Activated gamma-delta T cell treated with anti-CD3 and anti-CD28 coated beads, Interleukin-2, amount 50 U/mL, for 16 hours (primary cell): ENCODE measurements at regions not wholly inside any gene's neighbourhood (a gene's known extent, or its start where the extent isn't known, plus 50 kb on each side); places are given as distances from the start of the nearest gene placed in this dataset.

Source experiments
- DNase-seq: peaks from one replicate; pipeline ENCODE4 v3.0.0-alpha.2; 2020; ENCODE audit warnings: low read depth

DNA sequence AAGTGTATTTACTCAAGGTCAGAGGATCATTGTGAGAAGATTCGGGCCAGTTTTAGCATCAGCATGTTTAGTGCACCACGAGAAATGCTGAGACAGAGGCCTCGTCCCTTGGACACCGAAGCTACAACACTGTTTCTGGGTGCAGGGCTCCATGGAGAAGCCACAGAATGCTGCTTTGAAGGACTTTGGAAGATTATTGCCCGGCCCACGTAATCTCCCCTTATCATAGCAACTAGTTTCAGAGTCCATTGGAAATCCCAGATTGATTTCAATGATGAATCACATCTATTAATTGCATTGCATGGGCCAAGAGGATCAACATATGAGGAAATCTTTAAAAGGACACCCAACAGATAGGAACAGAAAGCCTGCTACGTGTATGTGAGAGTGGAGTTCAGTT, 156.0 kb downstream of the MAF start:
- no peak for DNase-seq

- no peak for DNase-seq
These were observed 160.6 kb downstream of the MAF start for GRCh38 chr16:79439901-79440300.

DNA sequence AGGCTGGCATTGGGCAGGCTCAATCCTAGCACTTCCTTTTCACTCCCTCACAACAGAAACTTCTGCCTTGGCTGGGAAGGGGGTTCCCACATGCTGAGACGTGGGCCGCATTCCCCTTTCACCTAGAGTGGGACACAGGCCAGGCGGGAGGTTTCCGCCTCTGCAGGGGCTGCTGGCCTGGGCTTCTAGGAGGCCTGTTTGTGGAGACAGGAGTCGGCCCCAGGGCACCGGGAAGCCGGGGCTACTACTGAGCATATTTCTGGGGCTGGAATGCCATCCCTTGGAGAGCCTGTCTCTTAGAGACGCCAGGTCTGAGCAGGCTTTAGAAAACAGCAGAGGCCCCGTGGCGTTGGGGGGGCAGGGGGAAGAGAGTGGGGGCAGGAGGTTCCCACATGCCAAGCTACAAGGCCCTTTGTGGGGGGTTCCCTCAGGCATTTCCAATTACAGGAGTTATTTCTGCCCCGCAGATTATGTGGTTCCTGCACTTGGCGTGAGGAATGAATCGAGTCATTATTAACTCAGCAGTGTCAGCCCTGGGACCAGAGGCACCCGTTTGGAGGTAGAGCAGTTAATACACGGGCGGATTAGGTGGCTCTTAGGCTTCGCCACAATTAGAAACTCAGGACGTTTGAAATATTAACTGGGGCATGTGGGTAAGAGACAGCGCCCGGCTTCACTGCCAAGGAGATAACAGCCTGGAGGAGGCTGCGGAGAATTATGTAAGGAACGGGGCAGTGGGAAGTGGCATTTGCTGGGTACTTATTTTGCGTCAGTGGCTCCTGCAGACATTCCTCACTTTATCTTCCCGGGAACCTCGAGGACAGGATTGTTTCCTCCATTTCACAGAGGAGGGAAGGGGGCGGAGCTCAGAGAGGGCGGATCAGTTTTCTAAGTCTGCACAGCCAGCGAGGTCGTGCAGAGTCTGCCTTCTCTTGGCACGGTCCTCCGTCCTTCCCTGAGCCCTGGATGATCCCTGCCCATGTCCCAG, 162.5 kb downstream of the MAF start:
- no peak for DNase-seq

GRCh38 chr16:79436885-79437284, 163.7 kb downstream of the MAF start:
- no peak for DNase-seq

DNA sequence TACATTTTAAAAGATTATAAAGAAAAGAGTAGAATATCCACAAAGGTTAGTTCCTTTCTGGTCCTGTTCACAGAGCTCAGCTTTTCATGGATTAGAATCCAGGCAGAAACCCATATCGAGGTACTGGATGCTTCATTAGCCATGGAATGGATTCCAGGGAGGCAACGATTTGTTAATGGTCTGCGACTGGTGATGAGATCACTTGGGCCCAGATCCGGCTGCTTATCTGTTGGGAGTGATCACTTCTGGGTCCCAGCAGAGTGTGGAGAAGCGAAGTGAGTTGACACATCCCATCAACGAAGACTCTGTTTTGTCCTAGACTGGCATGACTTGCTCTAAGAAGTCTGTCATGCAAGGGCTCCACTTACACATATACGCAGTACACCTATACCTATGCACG, 165.8 kb downstream of the MAF start:
- DNase-seq, result no peak

- DNase-seq, result no peak
These were observed 166.4 kb downstream of the MAF start for GRCh38 chr16:79434092-79434491.

- DNase-seq, result no peak
These were observed 168.6 kb downstream of the MAF start for GRCh38 chr16:79431923-79432322.

DNA sequence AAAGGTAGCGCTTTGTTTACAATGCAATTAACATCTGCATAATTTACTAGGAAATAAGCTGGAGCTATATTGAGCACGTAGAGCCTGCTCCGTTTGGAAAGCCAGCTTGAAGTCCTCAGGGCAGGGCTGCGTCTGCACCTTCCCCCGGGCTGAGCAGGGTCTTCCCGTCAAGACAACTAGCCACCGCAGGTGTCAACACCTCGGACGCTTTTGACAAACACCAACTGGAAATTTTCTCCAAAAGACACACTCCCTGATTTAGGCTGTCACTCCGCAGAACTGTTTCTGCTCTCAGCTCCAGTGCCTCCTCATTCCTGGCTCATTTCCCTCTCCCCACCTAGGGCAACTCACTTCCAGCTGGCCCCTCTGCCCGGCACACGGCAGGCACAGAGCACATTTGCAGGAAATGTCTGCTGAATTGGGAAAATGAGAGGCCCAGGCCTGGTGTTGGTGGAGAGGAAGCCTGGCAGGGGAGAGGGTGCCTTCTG, 170.3 kb downstream of the MAF start:
- no peak for DNase-seq

GRCh38 chr16:79429381-79430190, 171.0 kb downstream of the MAF start:
- DNase-seq, result no peak

GRCh38 chr16:79426663-79427062, 173.9 kb downstream of the MAF start:
- DNase-seq, result no peak

GRCh38 chr16:79422064-79422463, 178.5 kb downstream of the MAF start:
- no peak for DNase-seq

DNA sequence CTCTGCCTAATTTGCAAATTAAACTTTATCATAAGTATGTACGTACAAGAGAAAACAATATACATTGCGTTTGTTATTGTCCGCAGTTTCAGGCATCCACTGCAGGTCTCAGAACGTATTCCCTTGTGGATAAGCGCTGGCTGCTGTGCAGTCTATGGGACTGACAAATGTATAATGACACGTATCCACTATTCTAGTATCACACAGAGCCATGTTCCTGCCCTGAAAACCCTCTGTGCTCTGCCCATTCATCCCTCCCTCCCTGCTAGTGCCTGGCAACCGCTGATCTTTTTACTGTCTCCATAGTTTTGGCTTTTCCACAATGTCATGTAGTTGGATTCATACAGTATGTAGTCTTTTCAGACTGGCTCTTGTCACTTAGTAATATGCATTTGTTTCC, 179.4 kb downstream of the MAF start:
- no peak for DNase-seq

- DNase-seq, result no peak
These were observed 180.0 kb downstream of the MAF start for GRCh38 chr16:79420493-79420892.

DNA sequence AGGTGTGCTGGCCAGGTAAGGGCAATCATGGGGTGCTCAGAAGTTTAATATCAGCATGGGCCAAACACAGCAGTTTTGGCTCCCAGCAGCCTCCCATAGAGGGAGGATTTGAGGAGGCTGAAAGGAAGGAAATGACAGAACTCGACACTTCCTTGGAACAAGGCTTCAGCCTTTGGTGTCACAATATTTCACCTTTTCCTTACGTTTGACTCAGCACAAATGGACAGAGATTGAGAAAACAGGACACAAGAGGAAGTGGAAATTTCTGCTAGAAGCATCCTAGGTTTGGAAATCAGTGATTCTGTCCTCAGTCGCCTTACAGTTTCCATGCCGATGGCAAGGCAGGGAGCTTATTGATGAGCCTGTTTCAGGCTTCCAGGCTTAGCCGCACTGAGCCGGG, 181.4 kb downstream of the MAF start:
- no peak for DNase-seq

DNA sequence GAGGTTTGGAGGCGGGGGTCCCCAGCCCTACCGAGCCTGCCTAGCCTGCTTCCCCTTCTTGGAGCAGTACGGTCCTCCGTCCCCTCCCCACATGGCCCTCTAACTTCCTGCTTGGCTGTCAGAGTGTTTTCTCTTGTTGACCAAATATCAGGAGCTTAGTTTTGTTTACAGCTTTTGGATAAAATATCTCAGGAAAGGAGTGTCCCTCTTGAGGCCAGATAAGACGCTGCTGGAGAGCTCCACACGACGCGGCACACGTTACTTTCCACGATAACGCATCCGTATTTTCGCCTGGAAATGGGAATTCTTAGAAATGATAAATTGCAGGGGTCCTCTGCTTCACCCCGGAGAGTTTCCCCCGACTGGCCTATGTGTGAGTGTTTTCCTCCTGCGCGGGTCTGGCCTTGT, 182.9 kb downstream of the MAF start:
- DNase-seq, result no peak

- no peak for DNase-seq
These were observed 184.4 kb downstream of the MAF start for GRCh38 chr16:79415983-79416640.

- no peak for DNase-seq
These were observed 187.7 kb downstream of the MAF start for GRCh38 chr16:79412783-79413225.

DNA sequence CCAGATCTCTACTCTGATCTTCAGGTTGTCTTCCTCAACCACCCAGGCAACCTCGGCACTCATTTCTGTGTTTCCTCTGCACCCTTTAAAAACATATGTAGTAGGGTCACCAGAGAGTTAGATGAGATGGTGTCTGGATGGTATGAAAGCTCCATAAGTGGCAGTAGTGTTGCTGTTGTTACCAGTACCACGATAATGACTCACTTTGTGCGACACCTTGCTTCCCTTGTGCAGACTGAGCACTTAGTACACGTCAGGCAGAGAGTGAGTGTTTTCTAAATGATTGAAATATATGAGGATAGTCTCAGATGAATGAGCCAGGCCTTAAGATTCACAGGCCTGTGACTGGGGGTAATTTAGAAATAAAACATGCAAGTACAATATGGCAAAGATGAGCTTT, 188.7 kb downstream of the MAF start:
- DNase-seq, result no peak

- DNase-seq, result no peak
These were observed 189.2 kb downstream of the MAF start for GRCh38 chr16:79411357-79411756.

DNA sequence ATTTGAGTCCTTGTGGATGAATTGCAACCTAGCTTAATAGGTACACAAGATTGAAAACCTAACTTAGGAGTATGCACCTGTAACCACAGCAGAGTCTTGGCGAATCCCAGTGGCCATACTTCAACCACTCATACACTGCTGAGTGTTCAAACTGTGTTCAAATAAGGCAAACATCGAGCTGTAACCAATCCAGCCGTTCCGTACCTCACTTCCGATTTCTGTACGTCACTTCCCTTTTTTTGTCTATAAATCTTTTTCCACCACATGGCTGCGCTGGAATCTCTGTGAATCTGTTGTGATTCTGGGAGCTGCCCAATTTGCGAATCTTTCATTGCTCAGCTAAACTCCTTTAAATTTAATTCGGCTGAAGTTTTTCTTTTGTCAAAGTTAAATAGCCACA, 190.6 kb downstream of the MAF start:
- DNase-seq, result no peak

- DNase-seq, result no peak
These were observed 192.2 kb downstream of the MAF start for GRCh38 chr16:79408355-79408754.

- no peak for DNase-seq
These were observed 192.9 kb downstream of the MAF start for GRCh38 chr16:79407461-79408135.
